ENCODE measurements at regions not wholly inside any gene's neighbourhood (a gene's known extent, or its start where the extent isn't known, plus 50 kb on each side); places are given as distances from the start of the nearest gene placed in this dataset.

GRCh38 chrX:124994404-124994803 lies 325.3 kb upstream of the TEX13C start:
- H3K27ac ChIP-seq = no peak overlapping the region
- no peaks in the 10 kb centered on the region for H3K27me3 ChIP-seq
- H3K36me3 ChIP-seq = no peaks in the 10 kb centered on the region
- no peak overlapping the region for H3K4me3 ChIP-seq
- no peak for FAIRE-seq
- intact Hi-C loops (cut with DNase I) = no loop called here
- no peak for ATAC-seq
- H3K9me3 ChIP-seq = no peaks in the 10 kb centered on the region
- no peaks in the 10 kb centered on the region for H3K4me1 ChIP-seq
- 23 to 37% methylated on average over 4 of the region's 4 CpGs for WGBS, 2 donors
- no peak for DNase-seq
- TF ChIP-seq, protein P1, sequence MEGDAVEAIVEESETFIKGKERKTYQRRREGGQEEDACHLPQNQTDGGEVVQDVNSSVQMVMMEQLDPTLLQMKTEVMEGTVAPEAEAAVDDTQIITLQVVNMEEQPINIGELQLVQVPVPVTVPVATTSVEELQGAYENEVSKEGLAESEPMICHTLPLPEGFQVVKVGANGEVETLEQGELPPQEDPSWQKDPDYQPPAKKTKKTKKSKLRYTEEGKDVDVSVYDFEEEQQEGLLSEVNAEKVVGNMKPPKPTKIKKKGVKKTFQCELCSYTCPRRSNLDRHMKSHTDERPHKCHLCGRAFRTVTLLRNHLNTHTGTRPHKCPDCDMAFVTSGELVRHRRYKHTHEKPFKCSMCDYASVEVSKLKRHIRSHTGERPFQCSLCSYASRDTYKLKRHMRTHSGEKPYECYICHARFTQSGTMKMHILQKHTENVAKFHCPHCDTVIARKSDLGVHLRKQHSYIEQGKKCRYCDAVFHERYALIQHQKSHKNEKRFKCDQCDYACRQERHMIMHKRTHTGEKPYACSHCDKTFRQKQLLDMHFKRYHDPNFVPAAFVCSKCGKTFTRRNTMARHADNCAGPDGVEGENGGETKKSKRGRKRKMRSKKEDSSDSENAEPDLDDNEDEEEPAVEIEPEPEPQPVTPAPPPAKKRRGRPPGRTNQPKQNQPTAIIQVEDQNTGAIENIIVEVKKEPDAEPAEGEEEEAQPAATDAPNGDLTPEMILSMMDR (IDR thresholded peaks at IDR 0.05) = no peak

DNA sequence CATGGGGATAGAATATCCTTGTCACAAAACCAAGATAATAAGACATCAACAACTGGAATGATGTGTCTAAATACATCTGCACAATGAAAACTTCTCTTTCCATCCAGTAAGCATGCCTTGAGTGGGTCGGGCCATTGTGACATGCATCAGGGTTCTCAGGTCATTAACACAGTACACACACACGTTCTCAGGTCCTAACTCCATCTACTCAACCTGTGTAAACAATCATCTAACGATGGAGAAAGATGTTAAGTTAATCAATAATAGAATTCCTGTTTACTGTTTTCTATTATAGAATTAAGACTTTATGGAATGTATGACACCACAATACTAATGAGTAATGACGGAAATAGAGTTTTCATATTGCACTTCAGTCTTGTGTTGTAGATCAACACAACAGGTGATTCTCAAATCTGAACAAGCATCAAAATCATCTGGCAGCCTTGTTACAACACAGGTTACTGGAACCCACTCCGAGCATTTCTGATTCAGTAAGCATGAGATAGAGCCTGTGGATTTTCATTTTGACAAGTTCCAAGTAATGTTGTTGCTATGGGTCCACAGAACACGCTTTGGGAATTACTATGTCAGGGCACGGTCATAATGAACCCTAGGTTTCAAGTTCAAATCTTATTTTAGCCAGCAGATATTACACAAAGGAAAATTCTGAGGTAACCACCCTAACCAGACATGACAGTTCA lies 315.8 kb upstream of the TEX13C start:
- no peaks in the 10 kb centered on the region for H3K36me3 ChIP-seq
- TF ChIP-seq, protein P1 (IDR thresholded peaks at IDR 0.05) = no peak
- WGBS, 2 donors = 33% methylated on average over 7 of the region's 7 CpGs
- DNase-seq (no peak), FAIRE-seq (no peak), ATAC-seq (no peak)
- no peak overlapping the region for H3K27ac ChIP-seq
- H3K4me1 ChIP-seq = no peaks in the 10 kb centered on the region
- H3K4me3 ChIP-seq = no peak overlapping the region
- no peaks in the 10 kb centered on the region for H3K9me3 ChIP-seq
- intact Hi-C loops (cut with DNase I) = no loop called here
- no peaks in the 10 kb centered on the region for H3K27me3 ChIP-seq

- H3K9me3 ChIP-seq = no peaks in the 10 kb centered on the region
- no peak overlapping the region for H3K27ac ChIP-seq
- WGBS, 2 donors = 3 to 4% methylated on average over 2 of the region's 2 CpGs
- FAIRE-seq (no peak), ATAC-seq (no peak), DNase-seq (no peak)
- no peaks in the 10 kb centered on the region for H3K4me1 ChIP-seq
- intact Hi-C loops (cut with DNase I) = no loop called here
- TF ChIP-seq, protein P1 (IDR thresholded peaks at IDR 0.05) = no peak
- H3K27me3 ChIP-seq = no peaks in the 10 kb centered on the region
- H3K4me3 ChIP-seq = no peak overlapping the region
- no peaks in the 10 kb centered on the region for H3K36me3 ChIP-seq
Measured at GRCh38 chrX:125004799-125005198, 314.9 kb upstream of the TEX13C start.

GRCh38 chrX:125005863-125006262 lies 313.8 kb upstream of the TEX13C start:
- ATAC-seq (no peak), DNase-seq (peak in 1 of 6 donors; percentile 13), FAIRE-seq (no peak)
- 33% methylated on average over 4 of the region's 4 CpGs for WGBS, 2 donors
- H3K27ac ChIP-seq = no peak overlapping the region
- no peaks in the 10 kb centered on the region for H3K9me3 ChIP-seq
- H3K27me3 ChIP-seq = no peaks in the 10 kb centered on the region
- TF ChIP-seq, protein P1 (IDR thresholded peaks at IDR 0.05) = no peak
- no peak overlapping the region for H3K4me3 ChIP-seq
- no peaks in the 10 kb centered on the region for H3K36me3 ChIP-seq
- intact Hi-C loops (cut with DNase I) = no loop called here
- H3K4me1 ChIP-seq = no peaks in the 10 kb centered on the region

- intact Hi-C loops (cut with DNase I) = no loop called here
- no peak for ATAC-seq
- no peak for FAIRE-seq
- Histone ChIP-seq H3K9me3 (no peaks in the 10 kb centered on the region), H3K36me3 (no peaks in the 10 kb centered on the region), H3K4me1 (no peaks in the 10 kb centered on the region), H3K4me3 (no peak overlapping the region), H3K27ac (no peak overlapping the region), H3K27me3 (no peaks in the 10 kb centered on the region)
- DNase-seq = no peak
- 49 to 53% methylated on average over 3 of the region's 3 CpGs for WGBS, 2 donors
- TF ChIP-seq, protein P1 (IDR thresholded peaks at IDR 0.05) = no peak
Measured at GRCh38 chrX:125006704-125007103, 313.0 kb upstream of the TEX13C start.
